ENCODE measurements at regions not wholly inside any gene's neighbourhood (a gene's known extent, or its start where the extent isn't known, plus 50 kb on each side); places are given as distances from the start of the nearest gene placed in this dataset.
A peak's percentile ranks its signal among the peaks of the same experiment; 100 is the strongest.

DNA sequence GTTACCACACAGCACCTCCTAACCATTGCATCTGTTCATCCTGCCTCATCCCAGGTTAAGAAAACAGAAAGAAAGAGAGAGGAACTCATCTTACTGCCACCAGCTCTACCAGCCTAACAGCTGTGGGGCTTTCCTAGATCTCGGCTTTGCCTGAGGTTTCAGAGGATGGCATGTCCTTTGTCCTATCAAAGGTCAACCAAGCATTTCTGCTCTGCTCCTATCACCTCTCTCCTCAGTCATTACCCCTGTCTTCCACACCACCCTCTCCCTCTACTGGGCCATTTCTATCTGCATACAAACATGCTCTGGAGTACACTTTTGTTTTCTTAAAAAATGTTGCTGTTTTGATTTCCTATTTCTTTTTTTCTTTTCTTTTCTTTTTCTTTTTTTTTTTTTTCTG is 393.3 kb downstream of the IRS2 start:
- no peaks in the 10 kb centered on the region for H3K36me3 Mint-ChIP-seq (ENCODE audit: low read depth)
- no peaks in the 10 kb centered on the region for H3K9me3 Mint-ChIP-seq
- no peak overlapping the region for H3K27ac Mint-ChIP-seq
- Histone ChIP-seq H3K4me1 (ENCODE audit: insufficient read depth, low read length) (no peaks in the 10 kb centered on the region), H3K27ac (ENCODE audit: low read depth in 1 of 2, low read length in 2 of 2) (no peak overlapping the region), H3K9me3 (ENCODE audit: control insufficient read depth in 1 of 2, insufficient read depth in 1 of 2, low read length in 2 of 2) (no peaks in the 10 kb centered on the region), H3K27me3 (ENCODE audit: control insufficient read depth in 1 of 2, insufficient read depth in 2 of 2, low read length in 2 of 2) (no peaks in the 10 kb centered on the region), H3K36me3 (ENCODE audit: insufficient read depth, low read length) (no peaks in the 10 kb centered on the region), H3K4me3 (ENCODE audit: low read length) (no peak overlapping the region)
- DNase-seq (no peak), ATAC-seq (ENCODE audit: poor library complexity) (no peak)
- no peaks in the 10 kb centered on the region for H3K27me3 Mint-ChIP-seq
- ChIA-PET POLR2A (no interaction called here), CTCF (interaction anchor here (0.6 kb wide), 1 partner anchor 1996 kb away, joined by 4 read pairs; no protein-coding TSS in a partner anchor)
- intact Hi-C loops (cut with DNase I, micrococcal nuclease): no loop called here
- H3K4me1 Mint-ChIP-seq (ENCODE audit: low read depth): no peaks in the 10 kb centered on the region
- TF ChIP-seq, protein P1, sequence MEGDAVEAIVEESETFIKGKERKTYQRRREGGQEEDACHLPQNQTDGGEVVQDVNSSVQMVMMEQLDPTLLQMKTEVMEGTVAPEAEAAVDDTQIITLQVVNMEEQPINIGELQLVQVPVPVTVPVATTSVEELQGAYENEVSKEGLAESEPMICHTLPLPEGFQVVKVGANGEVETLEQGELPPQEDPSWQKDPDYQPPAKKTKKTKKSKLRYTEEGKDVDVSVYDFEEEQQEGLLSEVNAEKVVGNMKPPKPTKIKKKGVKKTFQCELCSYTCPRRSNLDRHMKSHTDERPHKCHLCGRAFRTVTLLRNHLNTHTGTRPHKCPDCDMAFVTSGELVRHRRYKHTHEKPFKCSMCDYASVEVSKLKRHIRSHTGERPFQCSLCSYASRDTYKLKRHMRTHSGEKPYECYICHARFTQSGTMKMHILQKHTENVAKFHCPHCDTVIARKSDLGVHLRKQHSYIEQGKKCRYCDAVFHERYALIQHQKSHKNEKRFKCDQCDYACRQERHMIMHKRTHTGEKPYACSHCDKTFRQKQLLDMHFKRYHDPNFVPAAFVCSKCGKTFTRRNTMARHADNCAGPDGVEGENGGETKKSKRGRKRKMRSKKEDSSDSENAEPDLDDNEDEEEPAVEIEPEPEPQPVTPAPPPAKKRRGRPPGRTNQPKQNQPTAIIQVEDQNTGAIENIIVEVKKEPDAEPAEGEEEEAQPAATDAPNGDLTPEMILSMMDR (IDR thresholded peaks at IDR 0.05): no peak
- no peak overlapping the region for H3K4me3 Mint-ChIP-seq

DNA sequence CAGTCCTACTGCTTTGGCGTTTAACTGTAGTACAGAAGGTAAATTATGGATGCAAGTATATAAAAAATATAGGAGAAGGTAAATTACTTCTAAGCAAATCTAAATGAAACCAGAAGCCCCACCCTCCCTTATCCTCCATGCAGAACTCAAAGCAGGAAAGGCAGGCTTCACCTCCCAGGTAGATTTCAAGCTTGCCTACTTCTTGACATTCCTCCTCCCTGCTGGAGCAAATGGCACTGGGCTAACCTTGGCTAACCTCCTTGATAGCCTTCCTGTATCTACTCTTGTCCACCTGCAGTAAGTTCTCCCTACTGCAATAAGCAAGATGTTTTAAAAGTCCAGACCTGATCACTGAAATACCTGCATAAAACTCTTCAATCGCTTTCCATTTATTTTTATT is 396.0 kb downstream of the IRS2 start:
- no peaks in the 10 kb centered on the region for H3K4me1 Mint-ChIP-seq (ENCODE audit: low read depth)
- DNase-seq: no peak
- H3K36me3 Mint-ChIP-seq (ENCODE audit: low read depth): no peaks in the 10 kb centered on the region
- H3K27ac Mint-ChIP-seq: no peak overlapping the region
- no peak overlapping the region for H3K4me3 Mint-ChIP-seq
- intact Hi-C loops (cut with DNase I, micrococcal nuclease): no loop called here
- no peaks in the 10 kb centered on the region for H3K9me3 Mint-ChIP-seq
- H3K4me1 ChIP-seq (ENCODE audit: insufficient read depth, low read length): no peaks in the 10 kb centered on the region
- CTCF ChIA-PET: no interaction called here
- no peak overlapping the region for H3K27ac ChIP-seq (ENCODE audit: low read depth in 1 of 2, low read length in 2 of 2)
- TF ChIP-seq, protein P1 (IDR thresholded peaks at IDR 0.05): no peak
- POLR2A ChIA-PET: no interaction called here
- H3K9me3 ChIP-seq (ENCODE audit: control insufficient read depth in 1 of 2, insufficient read depth in 1 of 2, low read length in 2 of 2): no peaks in the 10 kb centered on the region
- H3K27me3 ChIP-seq (ENCODE audit: control insufficient read depth in 1 of 2, insufficient read depth in 2 of 2, low read length in 2 of 2): no peaks in the 10 kb centered on the region
- ATAC-seq (ENCODE audit: poor library complexity): no peak
- H3K4me3 ChIP-seq (ENCODE audit: low read length): no peak overlapping the region
- no peaks in the 10 kb centered on the region for H3K36me3 ChIP-seq (ENCODE audit: insufficient read depth, low read length)
- H3K27me3 Mint-ChIP-seq: no peaks in the 10 kb centered on the region

DNA sequence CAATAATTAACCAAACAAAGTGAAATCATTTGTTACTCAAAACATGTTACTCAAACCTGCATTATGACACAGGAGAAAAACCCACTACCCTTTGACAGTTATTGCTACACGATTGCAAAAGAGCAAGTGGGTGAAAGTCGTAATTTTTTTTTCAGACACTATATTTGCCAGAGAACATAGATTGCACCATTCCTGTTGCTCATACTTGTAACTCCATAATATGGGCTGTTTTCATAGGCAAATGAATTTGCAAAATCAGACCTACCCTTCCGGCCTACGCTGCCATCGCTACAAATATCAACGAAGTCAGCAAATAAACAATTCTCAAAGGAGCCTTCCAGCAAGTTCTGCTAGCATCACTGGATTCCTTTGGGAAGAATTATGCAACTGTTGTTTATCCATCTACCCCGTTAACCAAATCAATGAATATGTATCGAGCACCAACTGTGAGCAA is 396.5 kb downstream of the IRS2 start:
- intact Hi-C loops (cut with DNase I, micrococcal nuclease): no loop called here
- no peaks in the 10 kb centered on the region for H3K9me3 ChIP-seq (ENCODE audit: control insufficient read depth in 1 of 2, insufficient read depth in 1 of 2, low read length in 2 of 2)
- H3K27ac ChIP-seq (ENCODE audit: low read depth in 1 of 2, low read length in 2 of 2): no peak overlapping the region
- no peak overlapping the region for H3K4me3 Mint-ChIP-seq
- no peaks in the 10 kb centered on the region for H3K27me3 Mint-ChIP-seq
- H3K4me1 ChIP-seq (ENCODE audit: insufficient read depth, low read length): no peaks in the 10 kb centered on the region
- no peak overlapping the region for H3K27ac Mint-ChIP-seq
- no peaks in the 10 kb centered on the region for H3K27me3 ChIP-seq (ENCODE audit: control insufficient read depth in 1 of 2, insufficient read depth in 2 of 2, low read length in 2 of 2)
- TF ChIP-seq, protein P1 (IDR thresholded peaks at IDR 0.05): no peak
- peak in 2 of 14 experiments; percentile 33 to 49 for DNase-seq
- CTCF ChIA-PET: no interaction called here
- no peak overlapping the region for H3K4me3 ChIP-seq (ENCODE audit: low read length)
- no peaks in the 10 kb centered on the region for H3K36me3 Mint-ChIP-seq (ENCODE audit: low read depth)
- no peaks in the 10 kb centered on the region for H3K9me3 Mint-ChIP-seq
- no peak for ATAC-seq (ENCODE audit: poor library complexity)
- H3K36me3 ChIP-seq (ENCODE audit: insufficient read depth, low read length): no peaks in the 10 kb centered on the region
- POLR2A ChIA-PET: no interaction called here
- no peaks in the 10 kb centered on the region for H3K4me1 Mint-ChIP-seq (ENCODE audit: low read depth)

Measured in CD4-positive, alpha-beta T cell (primary cell).